ENCODE measurements at regions not wholly inside any gene's neighbourhood (a gene's known extent, or its start where the extent isn't known, plus 50 kb on each side); places are given as distances from the start of the nearest gene placed in this dataset.
A peak's percentile ranks its signal among the peaks of the same experiment; 100 is the strongest.

DNA sequence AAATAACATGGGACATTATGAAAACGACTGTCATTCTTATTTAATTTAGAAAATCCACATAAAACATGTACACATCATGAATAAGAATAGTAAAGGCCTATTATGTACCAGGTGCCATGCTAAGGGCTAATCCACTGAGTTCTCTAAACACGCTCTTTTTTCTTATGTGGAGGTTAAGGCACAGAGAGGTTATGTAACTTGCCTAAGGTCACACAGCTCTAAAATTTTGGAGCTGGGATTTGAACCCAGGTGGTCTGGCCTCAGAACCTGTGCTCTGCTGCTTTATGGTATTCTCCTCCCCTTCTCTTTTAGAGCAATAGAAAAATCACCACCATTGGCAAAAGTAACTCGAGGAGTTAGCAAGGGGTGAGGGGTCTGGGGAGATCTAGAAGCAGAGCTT, 156.9 kb upstream of the ZNF536 start:
- DNase-seq (ENCODE audit: low read depth in 2 of 2) = no peak

- DNase-seq (ENCODE audit: low read depth in 2 of 2) = no peak
Measured at GRCh38 chr19:30216453-30216852, 155.7 kb upstream of the ZNF536 start.

- no peak for DNase-seq (ENCODE audit: low read depth in 2 of 2)
Measured at GRCh38 chr19:30217461-30217860, 154.7 kb upstream of the ZNF536 start.

DNA sequence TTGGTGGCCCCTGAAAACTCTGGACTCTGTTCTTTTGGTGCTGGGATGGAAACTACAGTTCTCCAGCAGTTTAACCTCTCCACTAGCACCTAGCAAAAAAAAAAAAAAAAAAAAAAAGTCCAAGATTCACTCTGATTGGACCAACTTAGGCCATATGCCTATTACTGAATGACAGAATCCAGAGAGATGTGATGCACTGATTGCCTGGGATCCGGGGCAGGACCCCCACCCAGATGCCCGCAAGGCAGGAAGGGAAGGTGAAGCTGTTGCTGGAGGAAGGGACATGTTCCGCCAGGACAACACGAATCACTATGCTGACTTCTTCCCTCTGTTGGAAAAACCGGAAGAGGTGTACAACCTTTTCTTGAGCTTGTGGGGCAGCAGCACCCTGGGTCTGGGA, 152.5 kb upstream of the ZNF536 start:
- DNase-seq (ENCODE audit: low read depth in 2 of 2) = no peak

DNA sequence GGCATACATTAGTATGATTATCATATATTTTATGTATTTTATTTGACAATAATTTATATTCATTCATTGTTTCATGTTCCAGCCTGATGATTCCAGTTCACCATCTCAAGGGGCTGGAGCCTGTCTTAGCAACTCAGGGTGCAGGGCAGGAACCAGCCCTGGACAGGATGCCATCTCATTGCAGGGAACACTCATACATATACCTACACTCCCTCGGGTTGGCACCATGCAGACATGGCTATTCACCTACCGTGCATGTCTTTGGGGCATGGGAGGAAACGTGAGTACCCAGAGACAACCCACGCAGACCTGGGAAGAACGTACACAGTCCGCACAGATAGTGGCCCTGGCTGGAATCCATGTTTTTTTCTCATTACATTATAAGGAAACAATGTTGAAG, 151.0 kb upstream of the ZNF536 start:
- no peak for DNase-seq (ENCODE audit: low read depth in 2 of 2)

GRCh38 chr19:30222428-30222873, 149.7 kb upstream of the ZNF536 start:
- no peak for DNase-seq (ENCODE audit: low read depth in 2 of 2)

- no peak for DNase-seq (ENCODE audit: low read depth in 2 of 2)
Measured at GRCh38 chr19:30222992-30223865, 149.0 kb upstream of the ZNF536 start.

DNA sequence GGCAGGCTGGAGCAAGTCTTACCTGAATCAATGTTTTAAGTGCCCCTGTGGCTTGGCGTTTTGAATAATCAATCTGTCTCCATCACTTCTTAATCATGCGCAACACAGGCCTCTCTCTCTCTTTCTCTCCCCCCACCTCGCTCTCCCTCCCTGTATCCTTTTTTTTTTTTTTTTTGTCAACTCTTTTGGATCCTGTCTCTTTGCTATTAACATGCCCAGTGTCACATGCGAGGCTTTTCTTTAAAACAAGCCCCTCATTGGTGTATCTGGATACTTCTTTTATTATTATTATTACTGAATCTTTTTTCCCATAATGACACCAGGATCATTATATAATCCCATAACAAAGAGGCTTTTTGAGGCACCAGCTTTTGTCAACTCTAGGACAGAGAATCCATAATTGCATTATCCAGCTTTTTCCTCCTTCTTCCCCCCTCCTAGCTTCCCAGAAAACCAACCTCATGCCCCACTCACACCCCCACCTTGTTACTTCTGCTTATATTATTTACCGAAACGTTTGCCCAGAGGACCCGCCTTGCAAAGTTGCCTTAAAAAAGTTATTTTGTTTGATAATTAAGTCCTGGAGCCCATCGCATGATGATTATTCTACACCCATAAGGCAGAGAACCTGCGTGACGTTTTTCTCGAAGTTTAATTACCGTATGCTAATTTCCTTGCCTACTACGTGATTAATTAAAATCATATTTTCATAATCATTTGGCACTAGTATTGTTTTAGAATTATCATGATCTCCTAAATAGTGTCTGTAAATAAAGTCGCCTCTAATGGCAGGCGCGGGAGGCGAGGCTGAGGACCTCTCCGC, 148.1 kb upstream of the ZNF536 start:
- no peak for DNase-seq (ENCODE audit: low read depth in 2 of 2)

GRCh38 chr19:30224689-30225606, 147.2 kb upstream of the ZNF536 start:
- no peak for DNase-seq (ENCODE audit: low read depth in 2 of 2)

- DNase-seq (ENCODE audit: low read depth in 2 of 2) = no peak
Measured at GRCh38 chr19:30225676-30226463, 146.3 kb upstream of the ZNF536 start.

GRCh38 chr19:30226464-30227011, 145.6 kb upstream of the ZNF536 start:
- no peak for DNase-seq (ENCODE audit: low read depth in 2 of 2)

GRCh38 chr19:30227012-30227621, 145.1 kb upstream of the ZNF536 start:
- no peak for DNase-seq (ENCODE audit: low read depth in 2 of 2)

- peak; percentile 34 to 44 for DNase-seq (ENCODE audit: low read depth in 2 of 2)
Measured at GRCh38 chr19:30227661-30228112, 144.5 kb upstream of the ZNF536 start.

GRCh38 chr19:30228113-30228834, 143.9 kb upstream of the ZNF536 start:
- no peak for DNase-seq (ENCODE audit: low read depth in 2 of 2)

DNA sequence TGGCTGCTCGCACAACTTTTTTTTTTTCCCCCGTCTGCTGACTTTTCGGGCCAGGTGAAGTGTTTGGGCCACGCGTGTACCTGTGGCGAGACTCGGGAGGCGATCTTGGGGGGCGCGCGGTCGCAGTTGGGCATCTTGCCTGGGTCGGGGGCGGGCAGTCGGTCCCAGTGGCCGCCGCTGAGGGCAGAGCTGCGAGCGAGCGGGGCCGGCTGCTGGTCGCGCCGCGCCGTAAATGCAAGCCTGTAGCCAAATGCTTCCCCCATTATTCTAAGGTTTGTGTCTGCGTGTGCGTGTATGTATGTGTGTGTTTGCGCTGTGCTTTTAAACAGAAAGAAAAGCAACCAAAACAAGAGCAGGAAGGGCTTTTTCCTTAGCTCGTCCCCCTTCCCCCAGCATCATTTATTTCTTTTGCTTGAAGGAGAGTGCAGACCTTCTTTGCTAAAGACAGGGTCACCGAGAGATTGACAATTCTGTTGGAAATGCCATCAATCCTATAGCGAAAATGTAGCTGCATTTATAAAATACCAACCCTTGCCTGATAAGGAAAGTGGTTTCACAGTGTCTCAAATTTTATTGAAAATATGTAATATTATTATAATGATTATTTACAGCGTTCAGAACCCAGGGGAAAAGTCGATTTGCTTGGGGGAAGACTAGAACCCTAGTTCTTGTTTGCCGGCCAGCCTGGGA, 143.2 kb upstream of the ZNF536 start:
- DNase-seq (ENCODE audit: low read depth in 2 of 2) = no peak

DNA sequence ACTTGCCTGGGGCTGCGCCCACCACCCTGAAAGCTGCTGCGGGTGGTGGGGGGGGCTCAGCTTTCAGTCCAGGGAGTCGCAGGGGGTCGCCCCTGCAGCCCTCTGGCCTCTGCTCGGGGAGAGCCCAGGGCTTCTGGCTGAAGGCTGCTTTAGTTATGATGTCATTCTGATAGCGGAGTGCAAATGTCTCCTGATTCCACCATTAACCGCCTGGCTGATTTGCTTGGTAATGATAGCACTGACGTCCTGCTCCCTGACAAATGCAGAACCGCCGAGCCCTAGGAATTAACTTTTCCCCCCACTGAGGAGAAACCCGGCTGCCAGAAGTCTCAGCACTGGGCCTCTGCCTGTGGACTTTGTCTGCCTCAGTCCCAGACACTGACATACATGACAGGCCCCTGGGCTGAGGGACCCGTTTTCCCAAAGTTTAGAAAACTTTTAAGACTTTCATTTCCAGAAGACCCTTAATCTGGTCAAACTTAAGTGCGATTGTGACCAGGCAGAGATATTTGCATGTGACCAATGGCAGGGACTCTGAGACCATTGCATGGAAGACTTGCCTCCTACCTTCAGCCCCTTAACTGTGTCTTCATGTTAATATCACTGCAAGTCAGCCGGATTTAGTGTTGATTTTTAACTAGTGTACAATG, 142.5 kb upstream of the ZNF536 start:
- no peak for DNase-seq (ENCODE audit: low read depth in 2 of 2)

- DNase-seq (ENCODE audit: low read depth in 2 of 2) = no peak
Measured at GRCh38 chr19:30231408-30232318, 140.5 kb upstream of the ZNF536 start.

Measured in stimulated activated CD8-positive, alpha-beta memory T cell treated with anti-CD3 and anti-CD28 coated beads, Interleukin-15, amount 100 ng/mL, for 48 hours (primary cell).